Endothelial cell of umbilical vein (primary cell): ENCODE measurements at regions not wholly inside any gene's neighbourhood (a gene's known extent, or its start where the extent isn't known, plus 50 kb on each side); places are given as distances from the start of the nearest gene placed in this dataset.

ENCODE experiments used
- BruUV-seq: library from RNA; stranded (reverse); fragments of 400-500 nt; replicated peaks from 2 replicates; lab custom pipeline; 2021; lab: Mats Ljungman, UMichigan
- CTCF ChIA-PET: fragments of 300-600, 350-600 bp; sonication (Branson Sonifier 250); formaldehyde crosslinking; loops from one replicate; lab custom pipeline; 2021; ENCODE audit warnings: antibody characterized with exemption, inconsistent platforms; lab: Charles Lee
- POLR2A ChIA-PET: fragments of 300-600, 350-600 bp; sonication (Branson Sonifier 250); formaldehyde crosslinking; loops from one replicate; lab custom pipeline; 2021; ENCODE audit warnings: antibody characterized with exemption, inconsistent platforms; lab: Charles Lee
- DNase-seq: peaks from one replicate; pipeline ENCODE4 v3.0.0-alpha.2; 2011; ENCODE audit warnings: low read depth, low spot score
- FAIRE-seq: peaks from 2 replicates; lab custom pipeline; 2011; peaks lifted over from hg19 to GRCh38; lab: Jason Lieb, UNC
- H2AFZ ChIP-seq: 2 replicates; pipeline ENCODE4 v1.6.0; 2012; ENCODE audit warnings: low read depth, low read length, control low read depth, inconsistent platforms
- H3K27ac ChIP-seq: 2 replicates; pipeline ENCODE4 v1.5.1; 2011; ENCODE audit warnings: low read depth, mild to moderate bottlenecking, control low read depth, low read length, moderate library complexity; ENCODE audit not compliant: insufficient read depth
- H3K27me3 ChIP-seq, 2 experiments: 2 replicates each; pipeline versions ENCODE4 v1.6.0 to v1.6.1; 2011; ENCODE audit warnings: low read length in 2 of 2, mixed read lengths in 1 of 2; ENCODE audit not compliant: control insufficient read depth in 2 of 2, insufficient read depth in 2 of 2
- H3K36me3 ChIP-seq, 2 experiments: 2 replicates in 1 of 2; 3 replicates in 1 of 2; pipeline ENCODE4 v1.5.1; 2011; ENCODE audit warnings: low read length in 2 of 2, mild to moderate bottlenecking in 1 of 2, moderate library complexity in 1 of 2; ENCODE audit not compliant: control insufficient read depth in 2 of 2, insufficient read depth in 2 of 2; ENCODE audit errors: extremely low read depth in 1 of 2
- H3K4me1 ChIP-seq: 3 replicates; pipeline ENCODE4 v1.5.1; 2011; ENCODE audit warnings: mild to moderate bottlenecking, low read length; ENCODE audit not compliant: control insufficient read depth, insufficient read depth; ENCODE audit errors: extremely low read depth
- H3K4me2 ChIP-seq: 2 replicates; pipeline ENCODE4 v1.6.1; 2011; ENCODE audit warnings: low read length, control low read depth, mixed read lengths; ENCODE audit not compliant: insufficient read depth
- H3K4me3 ChIP-seq, 3 experiments: fragments of 200-600 bp in 1 of 3; sonication (generic), shearing (Covaris generic) in 1 of 3; replicated peaks in 1 of 3; 2 replicates each; pipeline ENCODE4 v1.5.1; 2011 to 2016; ENCODE audit warnings: control low read depth in 3 of 3, low read length in 3 of 3, mild to moderate bottlenecking in 2 of 3, inconsistent platforms in 1 of 3, low read depth in 1 of 3, moderate library complexity in 1 of 3; ENCODE audit not compliant: insufficient read depth in 1 of 3
- H3K79me2 ChIP-seq: 2 replicates; pipeline ENCODE4 v1.6.0; 2012; ENCODE audit warnings: low read length, inconsistent platforms; ENCODE audit not compliant: control insufficient read depth, insufficient read depth
- H3K9ac ChIP-seq: replicated peaks from 2 replicates; pipeline ENCODE3; 2011; ENCODE audit warnings: low read length, control low read depth; ENCODE audit not compliant: insufficient read depth; ENCODE audit errors: extremely low read depth
- H3K9me1 ChIP-seq: replicated peaks from 3 replicates; pipeline ENCODE4 v1.6.0; 2011; ENCODE audit warnings: mild to moderate bottlenecking, low read length; ENCODE audit not compliant: control insufficient read depth, insufficient read depth; ENCODE audit errors: extremely low read depth
- H3K9me3 ChIP-seq: replicated peaks from 2 replicates; pipeline ENCODE4 v1.5.1; 2012; ENCODE audit warnings: low read length, inconsistent platforms; ENCODE audit not compliant: control insufficient read depth, insufficient read depth
- H4K20me1 ChIP-seq: replicated peaks from 2 replicates; pipeline ENCODE3; 2011; ENCODE audit warnings: mild to moderate bottlenecking, low read length; ENCODE audit not compliant: control insufficient read depth, insufficient read depth; ENCODE audit errors: extremely low read depth
- EZH2 ChIP-seq: IDR thresholded peaks from 2 replicates; pipeline ENCODE4 v1.6.1; 2012; ENCODE audit warnings: borderline replicate concordance, low read depth, mild to moderate bottlenecking, moderate library complexity, low read length, inconsistent platforms; ENCODE audit not compliant: severe bottlenecking
- FOS ChIP-seq: IDR thresholded peaks from 2 replicates; pipeline ENCODE4 v1.6.1; 2011; ENCODE audit warnings: mild to moderate bottlenecking, low read length, moderate library complexity, borderline replicate concordance; ENCODE audit not compliant: insufficient read depth
- GATA2 ChIP-seq: IDR thresholded peaks from 2 replicates; pipeline ENCODE4 v1.7.0; 2011; ENCODE audit warnings: low read depth, mild to moderate bottlenecking, moderate library complexity, mixed read lengths, low read length; ENCODE audit not compliant: insufficient read length, insufficient read depth
- JUN ChIP-seq: IDR thresholded peaks from 2 replicates; pipeline ENCODE4 v1.6.1; 2011; ENCODE audit warnings: borderline replicate concordance, low read depth; ENCODE audit not compliant: insufficient read length, insufficient read depth
- MYC ChIP-seq: IDR thresholded peaks from one replicate; pipeline ENCODE4 v1.6.1; 2011; ENCODE audit warnings: mild to moderate bottlenecking, low read depth, low read length
- POLR2A ChIP-seq: IDR thresholded peaks from 2 replicates; pipeline ENCODE4 v1.6.1; 2012; ENCODE audit warnings: low read depth, mild to moderate bottlenecking, control low read depth, low read length
- POLR2AphosphoS5 ChIP-seq: IDR thresholded peaks from 2 replicates; pipeline ENCODE4 v1.6.1; 2012; ENCODE audit warnings: low read depth, mild to moderate bottlenecking, control low read depth, low read length, moderate library complexity; ENCODE audit not compliant: insufficient read depth
- dilution Hi-C: fragments of 300-500 bp; cut with MboI; formaldehyde crosslinking; loops from one replicate; pipeline ENCODE4 v1.15.0; 2019; ENCODE audit warnings: low sequenced_read_pairs; ENCODE audit not compliant: extremely low pct_ligation_motif_present
- intact Hi-C: fragments of 100-400 bp; cut with micrococcal nuclease; formaldehyde crosslinking; loops from one replicate; pipeline ENCODE4 v1.10.0; 2022
- TF ChIP-seq, protein P1 (sequence below), 2 donors: IDR thresholded peaks; 1 replicate in 1 of 2; 2 replicates in 1 of 2; pipeline ENCODE4 v1.5.1; 2011; ENCODE audit warnings: low read length in 2 of 2, mild to moderate bottlenecking in 2 of 2, moderate library complexity in 2 of 2, control low read depth in 1 of 2, inconsistent platforms in 1 of 2, low read depth in 1 of 2; ENCODE audit not compliant: insufficient read depth in 1 of 2; ENCODE audit errors: extremely low read depth in 1 of 2
- TF ChIP-seq, protein P2 (sequence below): IDR thresholded peaks from 2 replicates; pipeline ENCODE4 v1.6.1; 2011; ENCODE audit not compliant: insufficient read depth, insufficient read length

DNA sequence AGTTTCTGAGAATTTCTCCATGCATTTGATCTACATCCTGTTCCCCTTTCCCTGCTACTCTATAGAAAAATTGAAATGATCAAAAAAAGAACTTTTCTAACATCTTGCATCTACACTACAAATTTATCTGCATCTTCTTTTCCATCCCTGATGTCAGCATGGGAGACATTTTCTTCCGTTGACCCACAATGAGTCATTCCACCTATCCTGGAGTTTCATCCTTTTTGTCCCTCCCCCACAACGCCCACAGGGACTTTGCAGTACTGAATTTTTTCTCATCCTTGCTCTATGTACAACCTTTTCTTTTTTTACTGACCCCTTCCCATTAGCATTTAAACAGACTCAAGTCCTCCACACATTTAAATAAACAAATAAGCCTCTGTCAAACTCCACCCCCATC lies 112.2 kb upstream of the MROH9 start:
- ChIA-PET CTCF (no interaction called here), POLR2A (no interaction called here)
- Histone ChIP-seq H3K9me1 (no peaks in the 10 kb centered on the region), H3K4me1 (no peaks in the 10 kb centered on the region), H3K9ac (no peak overlapping the region), H3K9me3 (no peaks in the 10 kb centered on the region), H2AFZ (no peak overlapping the region), H3K4me3 (no peak overlapping the region), H4K20me1 (no peaks in the 10 kb centered on the region), H3K4me2 (no peak overlapping the region), H3K27me3 (peaks cover 0 to 3% of the 10 kb centered on the region in 2 experiments), H3K36me3 (no peaks in the 10 kb centered on the region), H3K27ac (no peak overlapping the region), H3K79me2 (no peaks in the 10 kb centered on the region)
- FAIRE-seq: no peak
- dilution Hi-C loops: no loop called here
- TF ChIP-seq EZH2 (no peak), GATA2 (no peak), POLR2AphosphoS5 (no peak), JUN (no peak), FOS (no peak), POLR2A (no peak), MYC (no peak)
- TF ChIP-seq, protein P1, sequence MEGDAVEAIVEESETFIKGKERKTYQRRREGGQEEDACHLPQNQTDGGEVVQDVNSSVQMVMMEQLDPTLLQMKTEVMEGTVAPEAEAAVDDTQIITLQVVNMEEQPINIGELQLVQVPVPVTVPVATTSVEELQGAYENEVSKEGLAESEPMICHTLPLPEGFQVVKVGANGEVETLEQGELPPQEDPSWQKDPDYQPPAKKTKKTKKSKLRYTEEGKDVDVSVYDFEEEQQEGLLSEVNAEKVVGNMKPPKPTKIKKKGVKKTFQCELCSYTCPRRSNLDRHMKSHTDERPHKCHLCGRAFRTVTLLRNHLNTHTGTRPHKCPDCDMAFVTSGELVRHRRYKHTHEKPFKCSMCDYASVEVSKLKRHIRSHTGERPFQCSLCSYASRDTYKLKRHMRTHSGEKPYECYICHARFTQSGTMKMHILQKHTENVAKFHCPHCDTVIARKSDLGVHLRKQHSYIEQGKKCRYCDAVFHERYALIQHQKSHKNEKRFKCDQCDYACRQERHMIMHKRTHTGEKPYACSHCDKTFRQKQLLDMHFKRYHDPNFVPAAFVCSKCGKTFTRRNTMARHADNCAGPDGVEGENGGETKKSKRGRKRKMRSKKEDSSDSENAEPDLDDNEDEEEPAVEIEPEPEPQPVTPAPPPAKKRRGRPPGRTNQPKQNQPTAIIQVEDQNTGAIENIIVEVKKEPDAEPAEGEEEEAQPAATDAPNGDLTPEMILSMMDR (IDR thresholded peaks at IDR 0.05; ENCODE audit: extremely low read depth in 1 of 2, insufficient read depth in 1 of 2, low read depth in 1 of 2, low read length in 2 of 2): no peak
- TF ChIP-seq, protein P2, sequence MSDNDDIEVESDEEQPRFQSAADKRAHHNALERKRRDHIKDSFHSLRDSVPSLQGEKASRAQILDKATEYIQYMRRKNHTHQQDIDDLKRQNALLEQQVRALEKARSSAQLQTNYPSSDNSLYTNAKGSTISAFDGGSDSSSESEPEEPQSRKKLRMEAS: no peak
- intact Hi-C loops: no loop called here
- DNase-seq: no peak
- BruUV-seq: no TSS peak
